ENCODE measurements at regions not wholly inside any gene's neighbourhood (a gene's known extent, or its start where the extent isn't known, plus 50 kb on each side); places are given as distances from the start of the nearest gene placed in this dataset.

DNA sequence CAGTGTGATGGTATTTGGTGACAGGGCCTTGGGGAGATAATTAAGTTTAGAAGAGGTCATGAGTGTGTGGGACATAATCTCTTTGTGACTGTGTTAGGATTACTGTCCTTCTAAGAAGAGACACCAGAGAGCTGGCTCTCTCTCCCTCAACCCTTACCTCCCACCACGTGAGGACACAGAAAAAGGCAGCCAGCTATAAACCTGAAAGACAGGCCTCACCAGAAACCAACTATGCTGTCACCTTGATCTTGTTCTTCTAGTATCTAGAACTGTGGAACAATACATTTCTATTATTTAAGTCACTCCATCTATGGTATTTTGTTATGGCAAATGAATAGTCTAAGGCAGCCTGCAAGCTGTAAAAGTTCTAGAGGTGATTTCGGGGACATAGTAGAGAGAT is 203.7 kb downstream of the OTOR start:
- no peak for DNase-seq

DNA sequence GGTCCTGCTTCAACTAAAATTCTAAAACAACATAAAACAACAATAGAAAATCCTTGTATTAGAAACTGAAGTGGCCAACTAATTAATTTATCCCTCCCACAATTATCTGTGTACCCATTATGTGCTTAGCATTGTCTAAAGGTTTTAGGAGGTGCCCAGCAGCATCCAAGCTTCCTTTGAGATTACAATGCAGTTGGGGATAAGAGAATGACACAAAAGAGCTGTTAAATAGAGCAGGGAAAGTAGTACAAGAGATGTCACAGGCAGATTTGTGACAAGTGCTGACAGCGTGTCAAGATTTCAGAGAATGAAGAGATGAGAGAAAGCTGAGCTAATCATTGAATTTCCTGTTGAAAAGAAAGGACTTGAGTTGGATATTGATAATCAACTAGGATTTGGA is 204.8 kb downstream of the OTOR start:
- DNase-seq, result no peak

DNA sequence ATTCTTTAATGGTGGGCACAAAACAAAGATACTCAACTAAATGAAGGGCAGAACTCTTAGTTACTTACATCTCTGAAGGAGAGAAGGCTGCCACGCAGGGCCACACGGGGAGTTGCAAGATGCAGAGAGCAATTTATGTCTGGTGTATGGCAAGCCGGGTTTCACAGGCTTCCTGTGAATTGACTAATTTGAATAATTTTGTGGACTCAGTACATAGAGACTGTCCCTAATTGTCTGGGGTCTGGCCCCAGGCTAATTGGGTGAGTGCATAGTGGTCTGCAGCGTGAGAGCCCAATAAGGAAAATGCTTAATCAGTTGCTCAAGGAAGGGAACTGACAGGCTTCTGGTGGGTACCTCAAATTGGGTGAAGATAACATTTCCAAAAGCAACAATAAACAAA is 205.7 kb downstream of the OTOR start:
- DNase-seq, result no peak

DNA sequence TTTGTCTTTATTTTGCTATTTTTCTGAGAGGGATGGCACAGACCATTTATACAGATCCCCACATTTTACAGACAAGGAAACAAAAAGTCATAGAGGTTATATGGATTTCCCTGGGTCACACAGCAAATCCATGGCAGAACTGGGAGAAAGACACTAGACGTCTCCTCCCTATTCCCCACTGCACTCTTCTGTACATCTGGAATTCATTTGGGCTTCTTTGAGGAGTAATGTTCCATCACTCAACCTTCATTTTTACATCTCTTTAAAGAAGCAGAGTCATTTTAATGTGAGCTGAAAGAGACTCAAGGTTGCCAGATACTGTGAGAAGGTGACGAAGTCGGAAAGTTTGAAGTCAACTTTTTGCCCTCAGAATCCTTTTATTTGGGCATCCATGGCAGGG is 207.3 kb downstream of the OTOR start:
- DNase-seq, result no peak

DNA sequence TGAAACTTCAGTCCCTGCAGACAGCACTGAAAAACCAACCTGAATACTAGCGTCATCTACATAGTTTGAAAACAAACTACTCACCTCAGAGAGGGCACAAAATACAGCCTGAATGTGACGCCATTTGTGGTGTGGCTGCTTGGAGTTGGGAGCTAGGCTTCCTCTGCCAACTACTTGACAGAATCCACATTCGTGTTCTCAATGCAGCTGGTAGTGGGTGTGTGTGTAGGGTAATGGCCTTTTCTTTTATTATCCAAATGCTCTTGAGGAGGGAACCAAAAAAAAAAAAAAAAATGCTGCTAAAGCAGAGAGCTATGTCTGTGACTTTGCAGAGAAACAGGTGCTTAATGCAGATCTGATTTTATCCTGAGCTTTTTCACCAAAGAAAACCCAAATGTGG is 207.8 kb downstream of the OTOR start:
- no peak for DNase-seq

DNA sequence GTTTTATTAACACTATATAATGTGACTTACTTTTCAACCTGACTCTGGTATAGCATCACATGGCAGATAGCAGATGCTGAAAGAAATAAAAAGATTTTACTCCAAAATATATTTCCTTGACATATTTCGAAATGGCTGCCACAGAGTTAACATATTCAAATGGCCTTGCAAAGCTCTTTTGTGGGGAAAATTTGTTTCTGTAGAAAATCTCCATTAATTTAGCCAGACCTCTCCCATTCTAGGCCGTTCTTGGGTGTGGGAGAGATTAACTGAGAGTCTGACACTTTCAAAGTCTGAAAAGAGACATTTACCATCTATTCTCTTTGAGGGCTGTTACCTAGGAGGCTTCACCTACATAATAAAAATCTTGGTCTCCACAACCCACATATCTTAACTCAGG is 217.2 kb downstream of the OTOR start:
- no peak for DNase-seq

DNA sequence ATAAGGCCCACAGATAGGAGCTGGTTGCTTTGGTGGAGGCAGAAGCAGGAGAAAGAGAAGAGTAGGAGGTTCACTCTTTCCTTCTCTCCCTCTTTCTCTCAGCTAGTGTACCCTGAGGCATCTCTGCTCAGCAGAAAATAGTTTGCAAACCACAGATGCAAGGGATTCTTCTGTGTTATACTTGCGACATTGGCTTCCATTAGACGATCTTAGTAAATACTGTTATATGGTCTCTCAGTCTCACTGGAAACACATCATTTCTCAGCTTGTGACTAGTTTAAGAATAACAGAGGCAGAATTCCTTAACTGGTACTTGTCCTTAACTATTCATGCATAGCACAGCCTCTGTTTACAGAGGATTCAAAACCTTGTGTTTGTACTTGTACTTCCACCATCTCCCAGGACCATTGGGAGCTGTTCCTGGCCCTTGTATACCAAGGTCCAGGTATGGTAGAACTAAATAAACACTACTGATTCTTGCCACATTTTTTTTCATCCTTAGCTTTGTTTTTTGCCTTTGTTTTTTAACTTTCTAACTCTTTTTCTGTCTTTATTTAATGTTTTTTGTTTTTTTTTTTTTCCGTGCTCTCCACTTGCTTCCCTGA is 218.2 kb downstream of the OTOR start:
- DNase-seq, result no peak

DNA sequence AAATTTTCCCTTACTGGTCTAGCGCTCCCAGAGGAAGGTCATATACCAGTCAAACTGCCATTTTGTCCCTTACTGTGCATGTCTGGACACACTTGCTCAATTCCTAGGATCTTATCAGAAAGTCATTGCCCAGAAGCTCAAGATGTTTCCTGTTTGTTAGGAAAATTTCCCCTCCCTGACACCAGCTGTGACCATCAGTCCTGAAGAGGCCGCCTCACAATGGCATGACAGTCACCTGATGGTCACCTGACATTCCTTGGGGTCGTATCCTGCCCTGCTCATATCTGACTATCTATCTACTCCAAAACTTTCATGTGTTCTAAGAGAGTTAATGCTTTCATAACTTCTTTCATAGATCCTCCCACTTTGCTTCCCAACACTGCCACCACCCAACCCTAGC is 219.9 kb downstream of the OTOR start:
- no peak for DNase-seq

DNA sequence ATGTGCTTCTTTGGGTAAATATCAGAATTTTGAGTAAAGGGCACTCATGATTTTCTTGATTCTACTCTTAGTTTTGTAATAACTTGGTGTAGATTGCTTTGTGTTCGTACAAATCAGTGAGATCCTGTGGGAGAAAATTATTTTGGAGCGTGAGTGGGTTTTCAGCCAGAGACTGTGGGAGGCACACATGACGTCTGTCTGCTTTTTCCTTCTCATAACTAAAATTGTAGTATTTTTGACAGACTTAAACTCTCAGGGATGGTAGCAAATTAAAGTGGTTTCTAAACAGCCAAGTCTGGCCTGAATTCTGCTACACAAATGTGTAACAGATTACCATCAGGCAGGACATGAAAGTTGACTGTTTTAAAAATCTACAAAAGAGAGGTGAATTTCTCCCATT is 222.6 kb downstream of the OTOR start:
- DNase-seq, result no peak

DNA sequence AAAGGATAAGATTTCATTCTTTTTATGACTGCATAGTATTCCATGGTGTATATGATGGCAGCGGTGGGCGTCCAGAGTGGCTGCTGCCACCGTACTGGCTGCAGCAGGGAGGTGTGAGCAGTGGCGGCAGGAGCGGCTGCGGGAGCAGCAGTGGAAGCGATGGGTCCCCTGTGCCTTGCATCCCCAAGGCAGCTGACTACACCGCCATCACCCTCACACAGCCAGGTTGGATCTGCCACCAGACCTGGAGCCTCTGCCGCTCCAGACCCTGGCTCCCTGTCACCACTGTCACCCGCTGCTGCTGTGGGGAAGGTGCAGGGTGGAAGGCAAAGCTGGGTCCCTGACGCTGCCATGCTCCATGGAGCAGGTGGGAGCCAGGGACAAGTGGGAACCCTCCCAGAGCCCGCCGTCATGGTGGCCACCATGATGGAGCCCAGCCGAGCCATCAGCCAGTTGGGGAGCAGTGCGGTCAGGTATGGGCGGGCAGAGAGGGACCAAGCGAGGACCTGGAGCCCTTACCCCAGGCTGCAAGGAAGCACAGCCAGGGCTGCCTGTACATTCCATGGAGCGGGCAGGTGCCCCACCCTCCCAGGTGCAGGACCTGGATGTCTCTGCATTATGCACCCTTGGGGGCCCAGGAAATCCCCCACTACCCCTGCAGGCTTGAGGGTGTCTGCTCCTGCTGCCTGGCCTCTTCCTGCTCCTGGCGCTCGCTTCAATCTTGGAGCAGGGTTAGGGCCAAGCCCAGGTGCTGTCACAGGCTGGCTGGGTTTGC is 226.1 kb downstream of the OTOR start:
- no peak for DNase-seq

DNA sequence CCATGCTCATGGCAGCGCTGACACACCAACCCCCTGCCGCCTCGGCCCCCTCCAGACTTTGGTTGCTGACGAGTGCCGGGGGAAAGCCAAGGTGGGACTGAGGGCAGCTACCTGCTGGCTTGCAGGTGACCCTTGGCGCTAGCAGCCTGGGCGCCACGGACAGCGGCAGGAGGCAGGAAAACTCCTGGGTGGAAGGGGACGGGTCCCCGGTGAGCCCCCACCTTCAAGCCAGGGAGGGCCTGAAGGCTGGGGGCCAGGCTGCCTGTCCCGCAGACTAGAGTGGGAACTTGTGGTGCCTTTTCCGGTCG is 226.7 kb downstream of the OTOR start:
- DNase-seq, result no peak

DNA sequence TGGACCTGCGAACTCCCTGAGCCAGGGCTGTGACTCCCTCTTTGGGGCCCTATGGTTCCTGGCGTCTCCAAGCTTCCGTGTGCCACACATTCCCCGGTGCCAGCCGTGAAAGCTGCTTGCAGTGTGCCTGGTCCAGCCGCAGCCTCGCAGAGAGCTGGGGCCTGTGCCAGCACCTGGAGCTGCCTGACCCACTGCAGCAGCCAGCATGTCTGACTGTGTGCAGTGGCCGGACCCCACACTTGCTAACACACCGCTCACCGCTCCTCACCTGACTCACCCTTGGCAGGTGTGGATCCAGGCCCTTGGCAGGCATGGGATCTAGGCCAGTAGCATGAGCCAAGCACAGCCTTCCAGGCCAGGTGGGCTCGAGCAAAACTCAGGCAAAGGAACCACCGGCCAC is 227.5 kb downstream of the OTOR start:
- no peak for DNase-seq

DNA sequence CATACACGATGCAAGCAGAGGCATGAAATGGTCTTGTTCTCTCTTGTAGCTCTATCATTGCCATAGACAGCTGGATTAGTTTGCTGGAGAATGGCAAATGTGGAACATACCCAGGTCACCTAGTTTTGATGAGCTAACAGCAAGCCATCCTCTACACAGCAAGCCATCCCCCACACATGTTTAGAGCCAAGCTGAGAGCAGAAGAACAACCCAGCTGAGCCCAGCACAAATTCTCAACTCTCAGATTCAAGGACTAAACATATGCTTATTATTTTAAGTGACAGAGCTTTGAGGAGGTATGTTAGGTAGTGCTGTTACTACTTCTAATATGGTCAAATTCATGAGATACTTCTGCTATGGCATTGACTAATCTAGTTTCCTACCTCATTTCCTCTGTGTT is 230.3 kb downstream of the OTOR start:
- no peak for DNase-seq

DNA sequence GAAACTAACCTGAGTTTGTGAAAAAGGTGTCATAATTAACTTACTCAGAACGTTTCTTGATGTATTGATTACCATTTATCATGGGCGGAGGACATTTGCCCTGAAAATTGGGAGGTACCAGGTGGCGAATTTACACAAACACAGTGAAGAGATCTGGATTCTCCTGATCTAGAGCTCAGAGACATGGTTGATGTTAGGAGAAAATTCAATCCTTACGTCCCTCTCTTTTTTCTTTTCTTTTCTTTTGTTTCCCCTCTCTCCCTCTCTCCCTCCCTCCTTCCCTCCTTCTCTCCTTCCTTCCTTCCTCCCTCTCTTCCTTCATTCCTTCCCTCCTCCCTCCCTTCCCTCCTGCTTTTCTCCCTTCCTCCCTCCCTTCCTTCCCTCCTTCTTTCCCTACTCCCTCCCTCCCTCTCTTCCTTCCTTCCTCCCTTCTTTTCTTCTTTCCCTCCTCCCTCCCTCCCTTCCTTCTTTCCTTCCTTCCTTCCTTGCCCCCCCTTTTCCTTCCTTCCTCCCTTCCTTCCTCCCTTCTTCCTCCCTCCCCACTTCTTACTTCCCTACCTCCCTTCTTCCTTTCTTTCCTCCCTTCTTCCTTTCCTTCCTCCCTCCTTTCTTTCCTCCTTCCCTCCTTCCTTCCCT is 234.1 kb downstream of the OTOR start:
- DNase-seq, result no peak

DNA sequence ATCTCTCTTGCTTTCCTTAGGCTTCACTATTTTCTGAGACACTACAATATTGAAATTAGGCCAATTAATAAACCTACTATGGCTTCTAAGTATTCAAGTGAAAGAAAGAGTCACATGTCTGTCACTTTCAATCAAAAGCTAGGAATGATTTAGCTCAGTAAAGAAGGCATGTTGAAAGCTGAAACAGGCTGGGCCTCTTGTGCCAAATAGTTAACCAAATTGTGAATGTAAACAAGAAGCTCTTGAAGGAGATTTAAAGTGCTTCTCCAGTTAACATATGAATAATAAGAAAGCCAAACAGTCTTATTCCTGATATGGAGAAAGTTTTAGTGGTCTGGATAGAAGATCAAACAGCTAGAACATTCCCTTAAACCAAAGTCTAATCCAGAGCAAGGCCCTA is 236.3 kb downstream of the OTOR start:
- DNase-seq, result no peak

DNA sequence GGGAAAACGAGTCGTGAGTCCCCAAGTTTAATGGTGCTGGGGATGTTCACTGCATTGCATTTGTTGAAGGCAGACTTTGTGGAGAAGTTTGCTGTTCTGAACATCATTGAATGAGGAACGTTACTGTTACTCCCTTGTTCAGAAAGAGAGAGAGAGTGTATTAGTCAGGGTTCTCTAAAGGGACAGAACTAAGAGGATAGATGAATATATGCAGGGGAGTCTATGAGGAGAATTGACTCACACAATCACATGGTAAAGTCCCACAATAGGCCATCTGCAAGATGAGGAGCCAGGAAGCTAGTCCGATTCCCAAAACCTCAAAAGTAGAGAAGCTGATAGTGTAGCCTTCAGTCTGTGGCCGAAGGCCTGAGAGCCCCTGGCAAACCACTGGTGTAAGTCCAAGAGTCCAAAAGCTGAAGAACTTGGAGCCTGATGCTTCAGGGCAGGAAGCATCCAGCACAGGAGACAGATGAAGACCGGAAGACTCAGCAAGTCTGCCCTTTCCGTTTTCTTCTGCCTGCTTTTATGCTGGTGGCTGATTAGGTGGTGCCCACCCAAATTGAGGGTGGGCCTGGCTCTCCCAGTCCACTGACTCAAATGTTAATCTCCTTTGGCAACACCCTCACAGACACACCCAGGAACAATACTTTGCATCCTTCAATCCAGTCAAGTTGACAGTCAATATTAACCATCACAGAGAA is 223.5 kb upstream of the PCSK2 start:
- no peak for DNase-seq

DNA sequence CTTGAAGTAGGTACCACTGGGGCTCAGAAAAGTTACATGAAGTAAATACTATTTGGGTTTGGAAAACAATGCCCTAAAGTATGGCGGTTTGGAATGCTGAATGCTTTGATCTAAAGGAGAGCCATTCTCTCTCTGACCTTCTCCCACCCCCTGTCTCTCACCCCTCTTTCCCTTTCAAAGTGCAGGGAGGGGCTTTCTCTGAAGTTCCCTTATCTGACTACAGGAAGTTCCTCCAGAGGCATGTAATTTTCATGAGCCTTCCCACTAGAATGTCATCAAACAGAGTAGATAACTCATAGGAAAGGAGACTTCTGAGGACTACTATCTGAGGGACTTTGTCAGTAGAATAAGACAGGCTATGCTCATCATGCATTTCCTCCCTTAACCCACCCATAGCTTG is 216.7 kb upstream of the PCSK2 start:
- DNase-seq, result no peak

DNA sequence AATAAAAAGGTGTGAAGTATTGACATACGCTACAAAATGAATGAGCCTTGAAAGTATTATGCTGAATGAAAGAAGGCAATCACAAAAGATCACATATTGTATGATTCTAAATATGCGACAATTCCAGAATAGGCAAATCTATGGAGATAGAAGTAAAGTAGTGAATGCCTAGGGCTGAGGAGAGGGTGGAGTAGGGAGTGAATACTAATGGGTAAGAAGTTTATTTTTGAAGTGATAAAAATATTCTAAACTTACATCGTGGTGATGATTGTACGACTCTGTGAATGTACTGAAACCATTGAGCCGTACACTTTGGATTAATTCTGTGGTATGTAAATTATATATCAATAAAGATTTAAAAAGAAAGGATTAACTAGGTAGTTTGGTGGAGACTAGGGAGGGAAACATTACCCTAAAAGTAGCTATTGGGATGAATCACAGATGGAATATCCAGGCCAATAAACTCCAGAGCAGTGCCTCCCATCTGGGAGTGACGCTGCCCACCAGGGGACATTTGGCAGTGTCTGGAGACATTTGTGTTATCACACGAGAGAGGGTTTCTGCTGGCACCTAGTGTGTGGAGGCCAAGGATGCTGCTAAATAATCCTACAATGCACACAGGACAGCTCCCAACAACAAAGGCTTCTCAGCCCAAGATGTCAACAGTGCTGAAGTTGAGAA is 214.2 kb upstream of the PCSK2 start:
- DNase-seq, result no peak

DNA sequence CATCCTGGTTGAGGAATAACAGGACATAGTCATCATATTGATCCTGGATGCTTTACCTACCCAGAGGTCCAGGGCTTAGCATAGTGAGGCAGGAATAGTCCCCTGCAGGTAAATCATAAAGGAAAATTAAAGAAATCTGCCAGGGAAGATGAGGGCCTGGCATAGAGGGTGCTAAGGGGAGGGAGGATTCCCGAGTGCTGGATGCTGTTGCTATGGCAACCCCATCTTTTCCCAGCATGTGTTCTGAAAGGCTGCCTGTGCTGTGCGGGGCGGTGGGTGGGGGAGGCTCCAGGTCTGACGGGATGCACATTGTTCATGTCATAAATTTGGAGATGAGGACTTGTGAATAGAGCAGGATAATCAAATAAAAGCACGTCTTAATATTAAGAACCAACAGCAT is 212.6 kb upstream of the PCSK2 start:
- DNase-seq, result no peak

DNA sequence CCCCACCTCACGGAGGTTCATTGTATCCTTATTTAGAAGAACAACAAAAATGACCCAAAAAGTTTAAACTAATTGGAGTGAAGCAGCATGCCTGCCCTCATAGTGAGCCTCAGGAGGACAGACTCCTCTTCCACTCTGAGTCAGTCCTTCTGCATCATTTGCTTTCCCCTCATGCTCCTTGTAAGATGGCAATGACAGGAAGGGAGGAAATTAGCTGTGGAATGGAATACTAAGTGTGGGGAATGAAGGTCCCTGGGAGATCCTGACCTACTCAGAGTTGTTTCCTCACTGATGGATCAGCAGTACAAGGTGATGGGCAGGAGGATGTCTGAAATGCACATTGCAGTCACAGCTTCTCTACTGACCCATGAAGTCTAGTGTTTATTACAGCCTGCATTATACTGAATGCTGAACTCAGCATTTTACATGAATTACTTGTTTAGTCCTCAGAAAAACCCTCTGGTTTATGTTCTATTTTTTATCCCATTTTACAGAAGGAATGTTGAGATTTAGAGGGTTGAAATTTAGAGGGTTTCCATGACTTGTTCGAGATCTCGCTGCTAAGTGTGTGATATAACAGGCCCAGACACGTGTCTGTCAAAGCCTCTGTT is 212.0 kb upstream of the PCSK2 start:
- DNase-seq, result no peak

DNA sequence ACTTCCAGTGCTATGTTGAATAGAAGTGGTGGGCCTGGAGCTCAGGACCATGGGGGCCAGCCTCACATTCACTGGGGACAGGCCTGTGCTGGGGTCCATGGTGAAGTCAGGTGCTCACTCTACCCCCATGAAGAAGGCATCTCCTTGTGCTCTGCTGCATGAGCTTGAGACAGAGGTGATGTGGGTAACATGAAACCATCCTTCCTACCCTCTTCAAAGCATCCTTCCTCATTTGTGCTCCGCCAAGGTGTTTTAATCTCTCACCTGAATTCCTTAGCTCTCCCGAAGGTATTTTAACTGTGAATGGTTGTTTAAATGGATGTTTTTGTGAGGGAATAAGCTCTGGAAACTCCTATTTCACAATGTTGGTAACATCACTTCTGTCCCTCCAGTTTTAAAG is 209.6 kb upstream of the PCSK2 start:
- DNase-seq, result no peak

DNA sequence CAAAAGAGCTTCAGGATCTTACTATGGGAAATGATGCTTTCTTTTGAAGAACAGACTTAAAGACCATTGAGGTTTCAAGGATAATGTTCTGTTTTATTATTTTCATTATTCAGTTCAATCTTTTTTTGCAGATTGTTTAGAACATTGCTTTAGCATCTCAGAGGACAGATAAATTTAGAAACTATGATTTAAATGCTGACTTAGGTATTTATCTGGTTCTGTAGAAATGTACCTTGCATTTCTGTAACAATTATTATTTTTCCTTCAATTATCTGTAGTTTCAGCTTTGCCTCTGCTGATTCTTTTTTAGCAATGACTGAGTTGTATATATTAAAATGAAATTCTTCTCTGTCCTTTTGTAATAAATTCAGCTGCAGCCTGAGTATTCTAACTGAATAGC is 205.4 kb upstream of the PCSK2 start:
- DNase-seq, result no peak

DNA sequence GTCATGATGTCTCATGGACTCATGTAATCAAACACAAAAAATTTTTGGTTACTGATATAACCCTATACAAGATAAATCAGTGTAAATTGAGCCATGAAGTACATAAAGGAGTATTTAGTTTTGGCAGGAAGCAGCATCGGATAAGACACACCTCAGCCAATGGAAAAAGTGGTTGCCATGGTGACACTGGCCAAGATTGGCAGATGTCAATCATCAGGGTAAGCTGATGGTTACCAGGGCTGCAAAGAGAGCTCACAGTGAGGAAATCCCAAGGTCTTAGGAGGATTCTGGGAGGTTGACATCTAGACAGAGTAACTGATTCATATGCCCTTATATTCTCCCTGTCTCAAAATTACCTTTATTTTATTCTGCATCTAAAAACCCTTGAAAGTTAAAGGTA is 203.8 kb upstream of the PCSK2 start:
- no peak for DNase-seq

Data from NCI-H1048 (cell line).